IPS-20b (cell line): ENCODE measurements at regions not wholly inside any gene's neighbourhood (a gene's known extent, or its start where the extent isn't known, plus 50 kb on each side); places are given as distances from the start of the nearest gene placed in this dataset.
"Not testable (repeated sequence)": the region's sequence is repeated elsewhere in the genome, so short reads cannot be mapped to it uniquely, and the experiment has no call there.

Source experiments
- H3K27ac ChIP-seq: one replicate; pipeline ENCODE4 v1.5.1; 2013; ENCODE audit warnings: low read length
- H3K27me3 ChIP-seq: 2 replicates; pipeline ENCODE4 v1.6.1; 2013; ENCODE audit warnings: mild to moderate bottlenecking, low read length, inconsistent platforms; ENCODE audit not compliant: insufficient read depth
- H3K36me3 ChIP-seq: 2 replicates; pipeline ENCODE4 v1.6.1; 2013; ENCODE audit warnings: low read depth, mild to moderate bottlenecking, inconsistent platforms, low read length, moderate library complexity; ENCODE audit not compliant: insufficient read depth
- H3K4me1 ChIP-seq: 2 replicates; pipeline ENCODE4 v1.6.1; 2013; ENCODE audit warnings: mild to moderate bottlenecking, control low read depth, inconsistent platforms, low read length, moderate library complexity; ENCODE audit not compliant: insufficient read depth
- H3K4me3 ChIP-seq: 2 replicates; pipeline ENCODE4 v1.5.1; 2013; ENCODE audit warnings: mild to moderate bottlenecking, low read length, inconsistent platforms
- H3K9ac ChIP-seq: 2 replicates; pipeline ENCODE4 v1.6.1; 2013; ENCODE audit warnings: low read depth, mild to moderate bottlenecking, inconsistent platforms, low read length, moderate library complexity
- H3K9me3 ChIP-seq: 2 replicates; pipeline ENCODE4 v1.6.1; 2013; ENCODE audit warnings: mild to moderate bottlenecking, low read depth, low read length, inconsistent platforms; ENCODE audit not compliant: insufficient read depth

GRCh38 chr5:114789773-114790402 lies 379.8 kb downstream of the TRIM36 start:
- Histone ChIP-seq H3K36me3 (no peaks in the 10 kb centered on the region), H3K27me3 (no peaks in the 10 kb centered on the region), H3K4me3 (no peak overlapping the region), H3K9me3 (no peaks in the 10 kb centered on the region), H3K9ac (no peak overlapping the region), H3K27ac (no peak overlapping the region), H3K4me1 (no peaks in the 10 kb centered on the region)

DNA sequence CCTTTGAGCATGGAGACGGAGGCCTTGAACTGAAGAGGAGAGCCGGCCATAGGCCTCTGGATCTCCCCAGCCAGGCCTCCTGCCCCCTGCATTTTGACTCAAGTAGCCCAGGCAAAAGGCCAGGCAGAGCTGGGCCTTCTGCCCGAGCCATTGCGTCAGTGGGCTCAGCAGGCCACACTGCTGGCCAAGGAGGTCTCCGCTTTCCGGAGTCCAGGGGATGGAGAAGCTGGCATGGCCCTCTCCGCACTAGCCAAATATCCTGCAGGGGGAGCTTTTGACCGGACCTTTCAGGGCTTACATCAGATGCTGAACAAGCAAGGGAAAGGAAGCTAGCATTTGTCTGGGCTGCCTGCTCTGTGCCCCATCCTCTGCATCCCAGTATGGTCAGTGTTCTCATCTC lies 386.8 kb downstream of the TRIM36 start:
- no peaks in the 10 kb centered on the region for H3K9me3 ChIP-seq
- H3K4me3 ChIP-seq, result no peak overlapping the region
- H3K9ac ChIP-seq, result no peak overlapping the region
- no peaks in the 10 kb centered on the region for H3K4me1 ChIP-seq
- no peaks in the 10 kb centered on the region for H3K27me3 ChIP-seq
- no peak overlapping the region for H3K27ac ChIP-seq
- H3K36me3 ChIP-seq, result no peaks in the 10 kb centered on the region

DNA sequence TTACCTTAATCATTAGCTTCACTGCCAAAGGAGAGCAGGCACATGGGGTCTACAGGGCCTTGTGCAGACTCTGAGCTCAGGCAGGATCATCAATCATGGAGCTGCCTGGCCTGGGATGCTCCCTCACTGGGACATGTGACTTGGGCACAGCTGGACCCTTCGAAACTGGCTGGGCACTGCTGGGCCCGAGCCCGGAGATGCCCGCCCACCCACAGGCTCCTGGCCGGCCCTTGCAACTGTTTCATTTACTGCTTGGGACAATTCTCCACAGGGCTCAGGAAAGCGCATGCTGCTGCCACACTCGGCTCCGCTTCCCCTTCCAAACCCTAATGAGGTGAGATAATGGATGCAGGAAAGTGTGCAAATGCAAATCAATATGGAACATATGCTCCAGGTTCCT lies 387.5 kb downstream of the TRIM36 start:
- Histone ChIP-seq H3K36me3 (no peaks in the 10 kb centered on the region), H3K27me3 (no peaks in the 10 kb centered on the region), H3K9me3 (no peaks in the 10 kb centered on the region), H3K9ac (no peak overlapping the region), H3K4me3 (no peak overlapping the region), H3K4me1 (no peaks in the 10 kb centered on the region), H3K27ac (no peak overlapping the region)

DNA sequence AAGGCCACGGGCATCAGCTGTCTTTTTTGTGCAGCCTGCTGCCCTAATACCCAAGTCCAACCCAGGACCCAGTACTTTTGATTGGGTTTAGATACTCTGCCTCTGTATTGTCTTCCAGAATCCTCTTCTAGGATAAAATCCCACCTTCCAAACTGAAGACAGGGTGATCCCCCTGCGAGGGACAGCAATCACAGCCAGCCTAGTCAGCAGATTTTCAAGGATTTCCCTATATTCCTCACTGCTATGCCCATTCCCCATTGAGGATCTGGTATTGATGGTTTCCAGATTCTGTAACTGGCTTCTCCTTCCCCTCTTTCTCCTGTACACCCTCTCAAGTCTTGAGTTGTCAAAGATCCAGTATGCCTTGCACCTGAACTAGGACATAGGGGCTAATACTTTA lies 389.4 kb downstream of the TRIM36 start:
- H3K4me1 ChIP-seq, result no peaks in the 10 kb centered on the region
- H3K36me3 ChIP-seq, result no peaks in the 10 kb centered on the region
- H3K4me3 ChIP-seq, result no peak overlapping the region
- no peaks in the 10 kb centered on the region for H3K27me3 ChIP-seq
- no peak overlapping the region for H3K27ac ChIP-seq
- no peaks in the 10 kb centered on the region for H3K9me3 ChIP-seq
- H3K9ac ChIP-seq, result no peak overlapping the region

DNA sequence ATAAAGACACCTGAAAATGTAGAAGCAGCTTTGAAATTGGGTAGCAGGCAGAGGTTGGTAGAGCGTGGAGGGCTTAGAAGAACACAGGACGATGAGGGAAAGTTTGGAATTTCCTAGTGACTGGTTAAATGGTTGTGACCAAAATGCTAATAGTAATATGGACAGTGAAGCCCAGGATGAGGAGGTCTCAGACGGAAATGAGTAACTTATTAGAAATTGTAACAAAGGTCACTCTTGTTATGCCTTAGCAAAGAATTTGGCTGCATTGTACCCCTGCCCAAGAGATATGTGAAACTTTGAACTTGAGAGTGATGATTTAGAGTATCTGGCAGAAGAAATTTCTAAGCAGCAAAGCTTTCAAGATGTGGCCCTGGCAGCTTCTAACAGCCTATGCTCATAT lies 382.5 kb downstream of the KCNN2 start:
- Histone ChIP-seq H3K4me3 (no peak overlapping the region), H3K36me3 (no peaks in the 10 kb centered on the region), H3K27ac (no peak overlapping the region), H3K9ac (no peak overlapping the region), H3K4me1 (no peaks in the 10 kb centered on the region), H3K27me3 (no peaks in the 10 kb centered on the region), H3K9me3 (no peaks in the 10 kb centered on the region)

DNA sequence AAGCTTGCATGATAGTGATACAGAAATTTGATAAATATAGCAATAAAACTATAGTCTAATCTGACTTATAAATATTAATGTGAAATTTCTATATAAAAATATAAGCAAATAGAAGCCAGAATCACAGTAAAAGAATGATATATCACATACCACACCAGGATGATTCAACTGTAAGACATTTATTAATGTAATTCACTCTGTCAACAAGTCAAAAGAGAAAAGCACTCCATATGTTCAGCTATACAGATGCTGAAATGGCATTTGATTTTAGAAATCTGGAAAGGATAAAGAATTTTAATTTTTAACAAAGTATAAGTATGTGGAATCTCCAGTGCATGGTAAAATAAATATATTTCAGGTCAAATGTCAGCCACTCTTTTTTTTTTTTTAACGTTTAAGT lies 372.4 kb downstream of the KCNN2 start:
- Histone ChIP-seq H3K9me3 (no peaks in the 10 kb centered on the region), H3K27me3 (no peaks in the 10 kb centered on the region), H3K36me3 (no peaks in the 10 kb centered on the region), H3K27ac (no peak overlapping the region), H3K9ac (no peak overlapping the region), H3K4me3 (no peak overlapping the region), H3K4me1 (no peaks in the 10 kb centered on the region)

DNA sequence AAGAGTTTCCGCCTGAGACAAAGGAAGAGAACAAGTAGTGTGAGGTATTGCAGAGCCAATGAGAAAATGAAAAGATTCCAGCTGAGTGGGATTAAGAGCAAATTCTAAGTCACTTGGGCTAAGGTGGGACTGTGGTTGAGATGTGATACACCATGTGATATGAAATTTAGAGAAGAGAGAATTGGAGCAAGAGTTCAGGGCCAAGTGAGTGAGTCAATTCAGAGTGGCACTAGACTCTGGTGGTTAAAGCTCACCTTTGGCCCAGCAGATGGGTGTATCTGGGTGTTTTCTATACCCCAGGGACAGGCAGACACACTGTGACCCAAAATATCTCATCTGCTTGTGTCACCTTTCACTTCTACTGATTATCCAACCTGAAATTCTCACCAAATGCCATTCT lies 368.1 kb downstream of the KCNN2 start:
- Histone ChIP-seq H3K4me1 (no peaks in the 10 kb centered on the region), H3K36me3 (no peaks in the 10 kb centered on the region), H3K27ac (no peak overlapping the region), H3K9ac (no peak overlapping the region), H3K4me3 (no peak overlapping the region), H3K9me3 (no peaks in the 10 kb centered on the region), H3K27me3 (no peaks in the 10 kb centered on the region)

- no peaks in the 10 kb centered on the region for H3K27me3 ChIP-seq
- H3K9ac ChIP-seq, result no peak overlapping the region
- H3K4me1 ChIP-seq, result no peaks in the 10 kb centered on the region
- no peak overlapping the region for H3K27ac ChIP-seq
- H3K36me3 ChIP-seq, result no peaks in the 10 kb centered on the region
- H3K4me3 ChIP-seq, result no peak overlapping the region
- peaks cover 14% of the 10 kb centered on the region for H3K9me3 ChIP-seq
Observed at GRCh38 chr5:114727358-114727757, 365.5 kb downstream of the KCNN2 start.

DNA sequence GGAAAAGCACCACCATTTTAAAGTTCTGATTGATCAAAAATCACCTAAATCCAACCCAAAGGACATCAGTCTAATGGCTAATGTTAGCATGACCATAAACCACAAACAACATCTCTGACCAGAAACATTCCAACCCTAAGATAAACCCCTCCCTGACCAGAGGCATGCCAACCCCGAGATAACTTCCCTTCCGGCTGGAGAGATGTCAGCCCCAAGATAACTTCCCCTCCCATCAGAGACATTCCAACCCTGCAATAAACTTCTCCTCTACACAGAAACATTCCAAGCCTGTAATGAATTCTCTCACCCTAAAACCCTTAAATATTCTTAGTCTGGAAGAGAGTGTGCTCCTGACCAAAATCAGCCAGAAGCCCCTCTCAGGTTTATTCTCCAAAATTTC lies 364.3 kb downstream of the KCNN2 start:
- H3K36me3 ChIP-seq, result no peaks in the 10 kb centered on the region
- H3K9ac ChIP-seq, result no peak overlapping the region
- H3K27me3 ChIP-seq, result no peaks in the 10 kb centered on the region
- no peaks in the 10 kb centered on the region for H3K4me1 ChIP-seq
- peaks cover 17% of the 10 kb centered on the region for H3K9me3 ChIP-seq
- H3K27ac ChIP-seq, result no peak overlapping the region
- no peak overlapping the region for H3K4me3 ChIP-seq

DNA sequence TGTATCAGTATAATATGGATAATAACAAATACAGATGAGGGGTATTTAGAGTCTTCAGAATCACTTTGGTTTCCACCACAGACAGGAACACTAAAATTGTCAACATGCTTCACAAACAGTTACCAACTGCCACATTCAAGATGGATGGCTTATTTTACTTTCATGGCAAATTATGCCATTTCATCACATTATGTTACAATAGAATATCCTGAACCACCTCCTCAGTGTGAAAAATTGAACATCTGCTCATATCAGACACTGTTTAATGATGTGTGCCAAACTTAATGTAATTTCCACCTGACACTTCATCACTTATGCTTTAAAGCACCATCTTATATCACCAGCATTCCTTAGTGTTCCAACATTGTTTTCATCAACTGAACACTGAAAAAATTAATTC lies 357.4 kb downstream of the KCNN2 start:
- Histone ChIP-seq H3K9me3 (peaks cover 21% of the 10 kb centered on the region), H3K9ac (no peak overlapping the region), H3K27ac (no peak overlapping the region)

GRCh38 chr5:114716955-114717354 lies 355.1 kb downstream of the KCNN2 start:
- H3K4me1 ChIP-seq, result no peaks in the 10 kb centered on the region
- no peak overlapping the region for H3K9ac ChIP-seq
- no peaks in the 10 kb centered on the region for H3K36me3 ChIP-seq
- H3K9me3 ChIP-seq, result peaks cover 4% of the 10 kb centered on the region; the same call in 1 of the 2 replicates
- no peak overlapping the region for H3K4me3 ChIP-seq
- no peak overlapping the region for H3K27ac ChIP-seq
- H3K27me3 ChIP-seq, result no peaks in the 10 kb centered on the region

More for the DNA sequence above, 357.4 kb downstream of the KCNN2 start:
- no peaks in the 10 kb centered on the region for H3K36me3 ChIP-seq
- H3K27me3 ChIP-seq, result no peaks in the 10 kb centered on the region
- H3K4me3 ChIP-seq, result no peak overlapping the region
- no peaks in the 10 kb centered on the region for H3K4me1 ChIP-seq

DNA sequence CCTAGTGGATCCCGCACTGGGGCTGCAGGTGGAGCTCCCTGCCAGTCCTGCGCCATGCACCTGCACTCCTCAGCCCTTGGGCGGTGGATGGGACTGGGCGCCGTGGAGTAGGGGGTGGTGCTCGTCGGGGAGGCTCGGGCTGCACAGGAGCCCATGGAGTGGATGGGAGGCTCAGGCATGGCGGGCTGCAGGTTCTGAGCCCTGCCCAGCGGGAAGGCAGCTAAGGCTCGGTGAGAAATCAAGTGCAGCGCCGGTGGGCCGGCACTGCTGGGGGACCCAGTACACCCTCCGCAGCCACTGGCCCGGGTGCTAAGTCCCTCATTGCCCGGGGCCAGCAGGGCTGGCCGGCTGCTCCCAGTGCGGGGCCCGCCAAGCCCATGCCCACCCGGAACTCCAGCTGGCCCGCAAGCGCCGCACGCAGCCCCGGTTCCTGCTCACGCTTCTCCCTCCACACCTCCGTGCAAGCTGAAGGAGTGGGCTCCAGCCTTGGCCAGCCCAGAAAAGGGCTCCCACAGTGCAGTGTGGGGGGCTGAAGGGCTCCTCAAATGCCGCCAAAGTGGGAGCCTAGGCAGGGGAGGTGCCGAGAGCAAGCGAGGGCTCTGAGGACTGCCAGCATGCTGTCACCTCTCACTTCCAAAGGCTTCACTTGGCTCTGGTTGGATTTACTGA lies 342.5 kb downstream of the KCNN2 start:
- H3K27me3 ChIP-seq, H3K4me3 ChIP-seq, H3K9me3 ChIP-seq, H3K9ac ChIP-seq, H3K4me1 ChIP-seq, H3K27ac ChIP-seq, H3K36me3 ChIP-seq: not testable (repeated sequence)
